ENCODE measurements at regions not wholly inside any gene's neighbourhood (a gene's known extent, or its start where the extent isn't known, plus 50 kb on each side); places are given as distances from the start of the nearest gene placed in this dataset.

DNA sequence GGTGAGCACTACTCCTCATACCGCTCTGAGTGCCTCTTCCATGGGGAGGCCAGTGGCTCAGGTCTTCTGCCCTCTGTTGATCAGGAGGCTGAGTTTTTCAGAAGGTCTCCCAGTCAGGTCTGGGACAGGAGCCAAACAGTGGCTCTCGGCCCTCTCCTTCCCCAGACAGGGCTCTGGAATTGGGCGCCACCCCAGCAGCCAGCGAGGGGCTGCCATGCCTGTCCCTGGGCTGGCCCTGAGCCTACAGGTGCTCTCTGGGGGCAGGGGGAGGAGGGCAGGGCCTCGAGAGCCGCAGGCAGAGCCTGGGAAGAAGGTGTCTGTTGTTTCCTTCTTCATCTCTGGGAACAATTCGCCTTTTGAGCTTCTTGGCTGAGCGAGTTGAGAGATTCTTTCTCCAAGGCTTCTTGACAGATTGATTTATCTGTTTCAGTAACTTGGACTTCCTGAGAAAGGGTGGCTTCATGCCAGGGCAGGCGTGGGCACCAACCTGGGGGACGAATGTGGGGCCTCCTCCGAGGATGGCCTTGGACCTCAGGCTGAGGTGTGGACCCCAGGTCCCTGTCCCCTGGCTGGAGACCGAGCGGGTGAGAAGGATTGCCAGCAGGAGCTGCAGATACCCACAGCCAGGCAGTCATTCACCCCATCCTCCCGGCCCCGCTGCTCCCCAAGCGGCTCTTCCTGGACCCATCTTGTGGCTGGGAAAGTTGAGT lies 64.7 kb upstream of the GLI2 start:
- H3K4me3 ChIP-seq (replicated peaks; ENCODE audit: low read depth, low read length) = no peak overlapping the region
- no peak for DNase-seq (ENCODE audit: extremely low read depth, low read depth)
- TF ChIP-seq, protein P1, sequence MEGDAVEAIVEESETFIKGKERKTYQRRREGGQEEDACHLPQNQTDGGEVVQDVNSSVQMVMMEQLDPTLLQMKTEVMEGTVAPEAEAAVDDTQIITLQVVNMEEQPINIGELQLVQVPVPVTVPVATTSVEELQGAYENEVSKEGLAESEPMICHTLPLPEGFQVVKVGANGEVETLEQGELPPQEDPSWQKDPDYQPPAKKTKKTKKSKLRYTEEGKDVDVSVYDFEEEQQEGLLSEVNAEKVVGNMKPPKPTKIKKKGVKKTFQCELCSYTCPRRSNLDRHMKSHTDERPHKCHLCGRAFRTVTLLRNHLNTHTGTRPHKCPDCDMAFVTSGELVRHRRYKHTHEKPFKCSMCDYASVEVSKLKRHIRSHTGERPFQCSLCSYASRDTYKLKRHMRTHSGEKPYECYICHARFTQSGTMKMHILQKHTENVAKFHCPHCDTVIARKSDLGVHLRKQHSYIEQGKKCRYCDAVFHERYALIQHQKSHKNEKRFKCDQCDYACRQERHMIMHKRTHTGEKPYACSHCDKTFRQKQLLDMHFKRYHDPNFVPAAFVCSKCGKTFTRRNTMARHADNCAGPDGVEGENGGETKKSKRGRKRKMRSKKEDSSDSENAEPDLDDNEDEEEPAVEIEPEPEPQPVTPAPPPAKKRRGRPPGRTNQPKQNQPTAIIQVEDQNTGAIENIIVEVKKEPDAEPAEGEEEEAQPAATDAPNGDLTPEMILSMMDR (IDR thresholded peaks at IDR 0.05; ENCODE audit: low read depth, low read length, missing control alignments) = no peak

GRCh38 chr2:120672526-120673204 lies 63.0 kb upstream of the GLI2 start:
- H3K4me3 ChIP-seq (replicated peaks; ENCODE audit: low read depth, low read length) = no peak overlapping the region
- DNase-seq (ENCODE audit: extremely low read depth, low read depth) = no peak
- TF ChIP-seq, protein P1 (IDR thresholded peaks at IDR 0.05; ENCODE audit: low read depth, low read length, missing control alignments) = no peak

DNA sequence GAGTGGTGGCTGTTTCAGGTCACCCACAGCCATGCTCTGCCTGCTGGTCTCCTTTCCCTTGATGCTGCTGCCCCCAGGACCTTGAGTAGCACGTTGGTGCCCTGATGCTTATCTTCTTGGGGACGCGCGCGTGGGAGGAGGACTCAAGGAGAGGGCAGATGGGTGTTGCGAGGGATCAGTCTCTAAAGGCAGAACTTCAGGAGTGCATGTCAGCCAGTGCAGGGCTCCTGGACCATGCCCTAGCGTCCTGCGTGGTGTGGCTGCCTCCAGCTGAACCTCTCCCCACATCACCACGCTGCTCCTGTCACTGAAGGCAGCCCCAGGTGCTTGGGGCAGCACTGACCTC lies 62.5 kb upstream of the GLI2 start:
- TF ChIP-seq, protein P1 (IDR thresholded peaks at IDR 0.05; ENCODE audit: low read depth, low read length, missing control alignments) = no peak
- no peak overlapping the region for H3K4me3 ChIP-seq (replicated peaks; ENCODE audit: low read depth, low read length)
- no peak for DNase-seq (ENCODE audit: extremely low read depth, low read depth)

DNA sequence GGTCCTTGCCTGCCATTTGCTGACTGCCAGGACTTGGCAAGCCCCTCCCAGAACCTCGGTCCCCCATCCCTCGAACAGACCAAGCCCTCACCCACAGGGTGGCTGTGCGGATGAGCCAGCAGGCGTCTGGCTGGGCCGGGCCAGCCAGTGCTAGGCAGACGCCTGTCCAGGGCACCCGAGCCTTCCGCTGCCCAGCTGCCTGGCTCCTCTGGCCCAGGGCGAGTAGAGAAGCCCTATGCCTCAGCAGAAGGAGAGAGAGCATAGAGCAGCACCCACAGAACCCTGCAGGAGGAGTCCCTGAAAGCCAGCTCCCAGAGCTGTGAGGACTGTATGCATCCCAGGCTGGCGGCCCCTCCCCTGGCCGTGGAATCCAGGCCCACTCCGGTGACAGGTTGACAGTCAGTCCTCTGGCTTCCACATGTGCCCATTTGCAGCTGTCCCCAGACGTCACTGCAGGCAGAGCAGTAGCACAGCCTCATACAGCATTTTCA lies 62.1 kb upstream of the GLI2 start:
- H3K4me3 ChIP-seq (replicated peaks; ENCODE audit: low read depth, low read length) = no peak overlapping the region
- no peak for DNase-seq (ENCODE audit: extremely low read depth, low read depth)
- TF ChIP-seq, protein P1 (IDR thresholded peaks at IDR 0.05; ENCODE audit: low read depth, low read length, missing control alignments) = no peak

GRCh38 chr2:120674246-120675170 lies 61.2 kb upstream of the GLI2 start:
- TF ChIP-seq, protein P1 (IDR thresholded peaks at IDR 0.05; ENCODE audit: low read depth, low read length, missing control alignments) = no peak
- DNase-seq (ENCODE audit: extremely low read depth, low read depth) = no peak
- no peak overlapping the region for H3K4me3 ChIP-seq (replicated peaks; ENCODE audit: low read depth, low read length)

DNA sequence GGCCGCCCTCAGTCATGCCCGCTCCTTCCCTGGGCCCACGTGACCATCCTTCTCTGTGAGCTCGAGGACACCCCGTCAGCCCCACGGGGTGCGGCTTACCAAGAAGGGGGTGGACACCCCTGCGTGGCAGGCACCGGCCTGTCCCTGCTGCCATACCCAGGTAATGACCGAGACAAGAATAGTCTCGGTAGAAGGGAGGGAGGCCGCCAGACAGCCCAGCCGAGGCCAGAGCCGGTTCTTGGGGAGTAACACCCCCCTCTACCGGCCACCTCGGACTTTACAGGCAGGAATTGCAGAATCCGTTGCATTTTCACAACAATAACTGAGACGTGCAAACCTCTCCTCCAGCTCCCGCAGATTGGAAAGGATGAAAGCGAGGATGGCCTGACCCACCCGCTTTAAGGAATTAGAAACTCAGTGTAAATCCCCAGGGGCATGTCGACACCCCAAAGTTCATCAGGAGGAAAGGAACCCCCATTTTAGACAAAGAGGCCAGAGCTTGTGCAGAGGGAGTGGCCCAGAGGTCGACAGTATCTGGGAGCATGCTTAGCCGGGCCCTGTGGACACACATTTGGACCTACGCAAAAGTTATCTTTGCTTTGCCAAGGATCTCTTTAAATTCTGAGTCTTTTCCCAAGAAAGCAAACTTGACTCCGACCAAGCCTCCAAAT lies 60.1 kb upstream of the GLI2 start:
- H3K4me3 ChIP-seq (replicated peaks; ENCODE audit: low read depth, low read length) = no peak overlapping the region
- DNase-seq (ENCODE audit: extremely low read depth, low read depth) = no peak
- TF ChIP-seq, protein P1 (IDR thresholded peaks at IDR 0.05; ENCODE audit: low read depth, low read length, missing control alignments) = peak; percentile 69

Measured in HFF-Myc (cell line).